H9 (cell line): ENCODE measurements at regions not wholly inside any gene's neighbourhood (a gene's known extent, or its start where the extent isn't known, plus 50 kb on each side); places are given as distances from the start of the nearest gene placed in this dataset.
"Not testable (repeated sequence)": the region's sequence is repeated elsewhere in the genome, so short reads cannot be mapped to it uniquely, and the experiment has no call there.

Experiments used
- DNase-seq: peaks from one replicate; pipeline ENCODE4 v3.0.0-alpha.2; 2017
- H2AFZ ChIP-seq: one replicate; pipeline ENCODE4 v1.6.1; 2013; ENCODE audit warnings: mild to moderate bottlenecking, low read length, control low read depth, moderate library complexity
- H2AK5ac ChIP-seq: 2 replicates; pipeline ENCODE4 v1.6.1; 2013; ENCODE audit warnings: low read length, control low read depth, mixed read lengths; ENCODE audit not compliant: insufficient read length
- H2BK120ac ChIP-seq: one replicate; pipeline ENCODE4 v1.6.1; 2013; ENCODE audit warnings: low read depth, mild to moderate bottlenecking, low read length, control low read depth, inconsistent platforms; ENCODE audit not compliant: poor library complexity, severe bottlenecking
- H2BK12ac ChIP-seq: 2 replicates; pipeline ENCODE4 v1.6.1; 2013; ENCODE audit warnings: low read length, control low read depth, mixed read lengths, low read depth; ENCODE audit not compliant: insufficient read length
- H2BK15ac ChIP-seq: 2 replicates; pipeline ENCODE4 v1.6.1; 2013; ENCODE audit warnings: low read depth, low read length, control low read depth
- H2BK20ac ChIP-seq: one replicate; pipeline ENCODE4 v1.6.1; 2013; ENCODE audit warnings: low read depth, mild to moderate bottlenecking, low read length, control low read depth, inconsistent platforms; ENCODE audit not compliant: poor library complexity, severe bottlenecking
- H2BK5ac ChIP-seq: 2 replicates; pipeline ENCODE4 v1.6.1; 2013; ENCODE audit warnings: low read length, control low read depth, mixed read lengths; ENCODE audit not compliant: insufficient read length
- H3K14ac ChIP-seq: 2 replicates; pipeline ENCODE4 v1.6.1; 2013; ENCODE audit warnings: low read length, control low read depth; ENCODE audit not compliant: insufficient read depth
- H3K18ac ChIP-seq: 2 replicates; pipeline ENCODE4 v1.6.1; 2013; ENCODE audit warnings: low read depth, mild to moderate bottlenecking, mixed read lengths, low read length, control low read depth; ENCODE audit not compliant: insufficient read length
- H3K23ac ChIP-seq: 2 replicates; pipeline ENCODE4 v1.6.1; 2013; ENCODE audit warnings: low read length, control low read depth, mixed read lengths, low read depth; ENCODE audit not compliant: insufficient read length
- H3K23me2 ChIP-seq: 2 replicates; pipeline ENCODE4 v1.6.1; 2013; ENCODE audit warnings: low read depth, mild to moderate bottlenecking, mixed read lengths, low read length, control low read depth; ENCODE audit not compliant: insufficient read length, poor library complexity, severe bottlenecking
- H3K27ac ChIP-seq: 2 replicates; pipeline ENCODE4 v1.5.1; 2013; ENCODE audit warnings: low read length, control low read depth, mixed read lengths, low read depth; ENCODE audit not compliant: insufficient read length
- H3K27me3 ChIP-seq: 2 replicates; pipeline ENCODE4 v1.6.1; 2013; ENCODE audit warnings: low read length, control low read depth, inconsistent platforms; ENCODE audit not compliant: insufficient read depth
- H3K4ac ChIP-seq: 2 replicates; pipeline ENCODE4 v1.6.1; 2013; ENCODE audit warnings: low read depth, mild to moderate bottlenecking, control low read depth, inconsistent platforms, low read length, moderate library complexity
- H3K4me1 ChIP-seq: 2 replicates; pipeline ENCODE4 v1.6.1; 2013; ENCODE audit warnings: low read length, control low read depth, inconsistent platforms; ENCODE audit not compliant: insufficient read depth
- H3K4me2 ChIP-seq: 2 replicates; pipeline ENCODE4 v1.6.1; 2013; ENCODE audit warnings: low read length, control low read depth, mixed read lengths; ENCODE audit not compliant: insufficient read length, insufficient read depth
- H3K56ac ChIP-seq: 2 replicates; pipeline ENCODE4 v1.6.1; 2013; ENCODE audit warnings: low read depth, mild to moderate bottlenecking, mixed read lengths, low read length, control low read depth; ENCODE audit not compliant: insufficient read length
- H3K79me1 ChIP-seq: 2 replicates; pipeline ENCODE4 v1.6.1; 2013; ENCODE audit warnings: low read depth, mild to moderate bottlenecking, moderate library complexity, low read length, control low read depth, inconsistent platforms; ENCODE audit not compliant: insufficient read depth, poor library complexity, severe bottlenecking
- H3K79me2 ChIP-seq: 2 replicates; pipeline ENCODE4 v1.6.1; 2013; ENCODE audit warnings: low read length, control low read depth, inconsistent platforms; ENCODE audit not compliant: insufficient read depth
- H3K9ac ChIP-seq: 2 replicates; pipeline ENCODE4 v1.6.1; 2013; ENCODE audit warnings: low read length, control low read depth, mixed read lengths; ENCODE audit not compliant: insufficient read length; ENCODE audit errors: extremely low read depth
- H3K9me3 ChIP-seq: one replicate; pipeline ENCODE4 v1.6.1; 2013; ENCODE audit warnings: low read depth, low read length, inconsistent platforms; ENCODE audit not compliant: control insufficient read depth
- H3T11ph ChIP-seq: one replicate; pipeline ENCODE4 v1.6.1; 2013; ENCODE audit warnings: mild to moderate bottlenecking, low read length, control low read depth, inconsistent platforms
- H4K20me1 ChIP-seq: one replicate; pipeline ENCODE4 v1.6.1; 2013; ENCODE audit not compliant: control insufficient read depth, insufficient read length, insufficient read depth
- H4K5ac ChIP-seq: 2 replicates; pipeline ENCODE4 v1.6.1; 2013; ENCODE audit warnings: low read depth, mild to moderate bottlenecking, mixed read lengths, low read length, control low read depth; ENCODE audit not compliant: insufficient read length
- H4K8ac ChIP-seq: replicated peaks from 2 replicates; pipeline ENCODE4 v1.6.1; 2013; ENCODE audit warnings: low read length, control low read depth, mixed read lengths, low read depth; ENCODE audit not compliant: insufficient read length
- H4K91ac ChIP-seq: 2 replicates; pipeline ENCODE4 v1.6.1; 2013; ENCODE audit warnings: low read depth, mild to moderate bottlenecking, moderate library complexity, mixed read lengths, low read length, control low read depth; ENCODE audit not compliant: insufficient read length
- H3K27ac Mint-ChIP-seq, 3 experiments: 2 replicates in 2 of 3; 3 replicates in 1 of 3; pipeline ENCODE4 v1.8.0; 2020 to 2021; ENCODE audit warnings: mixed read lengths in 3 of 3, mild to moderate bottlenecking in 1 of 3, moderate library complexity in 1 of 3
- H3K27me3 Mint-ChIP-seq: 2 replicates; pipeline ENCODE4 v1.8.0; 2021; ENCODE audit warnings: low read depth, mild to moderate bottlenecking, moderate library complexity, mixed read lengths
- H3K36me3 Mint-ChIP-seq, 3 experiments: 2 replicates in 2 of 3; 3 replicates in 1 of 3; pipeline ENCODE4 v1.8.0; 2020 to 2021; ENCODE audit warnings: low read depth in 3 of 3, mixed read lengths in 3 of 3; ENCODE audit not compliant: insufficient read depth in 1 of 3
- H3K4me1 Mint-ChIP-seq, 2 experiments: 2 replicates each; pipeline ENCODE4 v1.8.0; 2020; ENCODE audit warnings: mixed read lengths in 2 of 2
- H3K4me3 Mint-ChIP-seq, 2 experiments: 2 replicates in 1 of 2; 3 replicates in 1 of 2; pipeline ENCODE4 v1.8.0; 2020 to 2021; ENCODE audit warnings: mild to moderate bottlenecking in 2 of 2, mixed read lengths in 2 of 2, moderate library complexity in 1 of 2
- H3K9me3 Mint-ChIP-seq, 2 experiments: 2 replicates in 1 of 2; 3 replicates in 1 of 2; pipeline ENCODE4 v1.8.0; 2020; ENCODE audit warnings: mild to moderate bottlenecking in 2 of 2, mixed read lengths in 2 of 2, moderate library complexity in 1 of 2
- WGBS: extraction: QIAGEN DNeasy Blood & Tissue Kit; methylation state at CpG from one replicate; pipeline ENCODE4 v1.1.7; 2013; ENCODE audit warnings: missing lambda C conversion rate, low lambda C conversion rate, mixed read lengths; ENCODE audit not compliant: insufficient read length; ENCODE audit errors: extremely low coverage; 5-methylcytosine and 5-hydroxymethylcytosine counted together
- TF ChIP-seq, protein P1 (sequence below): fragments of 200-600 bp; sonication (generic); conservative IDR thresholded peaks from 3 replicates; pipeline ENCODE4 v1.8.0; 2021; ENCODE audit warnings: antibody characterized with exemption, mild to moderate bottlenecking

DNA sequence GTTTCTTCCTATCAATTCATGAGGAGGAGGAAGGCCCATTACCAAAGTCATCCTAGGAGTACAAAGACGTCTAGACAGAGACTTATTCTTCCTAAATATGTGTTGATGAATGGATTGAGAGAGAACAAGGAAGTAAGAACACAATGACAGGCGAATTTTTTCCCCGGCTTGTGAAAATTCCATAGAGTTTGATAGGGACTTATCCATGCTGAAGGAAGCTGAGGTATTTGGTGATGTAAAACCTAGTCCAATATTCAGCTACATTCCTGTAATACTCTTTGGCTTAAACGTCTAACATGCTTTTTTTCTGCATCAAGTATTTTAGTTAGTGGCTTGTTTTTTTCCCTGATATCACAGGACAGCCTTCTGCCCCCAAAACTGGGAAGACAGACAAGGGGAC is 121.9 kb upstream of the MYT1L start:
- Histone ChIP-seq H3T11ph (no peak overlapping the region), H3K56ac (no peak overlapping the region), H3K27me3 (no peaks in the 10 kb centered on the region), H4K5ac (no peak overlapping the region), H3K4ac (no peak overlapping the region), H3K4me1 (no peaks in the 10 kb centered on the region), H4K8ac (no peak overlapping the region), H3K79me2 (no peaks in the 10 kb centered on the region), H3K4me2 (no peak overlapping the region), H2BK120ac (no peak overlapping the region), H3K23me2 (no peaks in the 10 kb centered on the region), H3K9ac (no peak overlapping the region), H2AK5ac (no peak overlapping the region), H3K9me3 (no peaks in the 10 kb centered on the region), H3K27ac (no peak overlapping the region), H4K20me1 (no peaks in the 10 kb centered on the region), H3K79me1 (no peaks in the 10 kb centered on the region), H3K14ac (no peak overlapping the region), H4K91ac (no peak overlapping the region), H2AFZ (no peak overlapping the region), H2BK12ac (no peak overlapping the region), H2BK5ac (no peak overlapping the region), H2BK20ac (no peak overlapping the region), H3K18ac (no peak overlapping the region), H3K23ac (no peak overlapping the region), H2BK15ac (no peak overlapping the region)
- no CpG with 5 or more reads among the region's 4 CpGs for WGBS
- Mint-ChIP-seq H3K4me1 (no peaks in the 10 kb centered on the region), H3K36me3 (no peaks in the 10 kb centered on the region; a peak in 1 of 7 replicates), H3K9me3 (peaks cover 8% of the 10 kb centered on the region in 2 experiments; a peak in 3 of 5 replicates), H3K27ac (no peak overlapping the region), H3K27me3 (no peaks in the 10 kb centered on the region; the same call in 1 of the 2 replicates), H3K4me3 (no peak overlapping the region)
- TF ChIP-seq, protein P1, sequence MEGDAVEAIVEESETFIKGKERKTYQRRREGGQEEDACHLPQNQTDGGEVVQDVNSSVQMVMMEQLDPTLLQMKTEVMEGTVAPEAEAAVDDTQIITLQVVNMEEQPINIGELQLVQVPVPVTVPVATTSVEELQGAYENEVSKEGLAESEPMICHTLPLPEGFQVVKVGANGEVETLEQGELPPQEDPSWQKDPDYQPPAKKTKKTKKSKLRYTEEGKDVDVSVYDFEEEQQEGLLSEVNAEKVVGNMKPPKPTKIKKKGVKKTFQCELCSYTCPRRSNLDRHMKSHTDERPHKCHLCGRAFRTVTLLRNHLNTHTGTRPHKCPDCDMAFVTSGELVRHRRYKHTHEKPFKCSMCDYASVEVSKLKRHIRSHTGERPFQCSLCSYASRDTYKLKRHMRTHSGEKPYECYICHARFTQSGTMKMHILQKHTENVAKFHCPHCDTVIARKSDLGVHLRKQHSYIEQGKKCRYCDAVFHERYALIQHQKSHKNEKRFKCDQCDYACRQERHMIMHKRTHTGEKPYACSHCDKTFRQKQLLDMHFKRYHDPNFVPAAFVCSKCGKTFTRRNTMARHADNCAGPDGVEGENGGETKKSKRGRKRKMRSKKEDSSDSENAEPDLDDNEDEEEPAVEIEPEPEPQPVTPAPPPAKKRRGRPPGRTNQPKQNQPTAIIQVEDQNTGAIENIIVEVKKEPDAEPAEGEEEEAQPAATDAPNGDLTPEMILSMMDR: no peak
- no peak for DNase-seq

- not testable (repeated sequence) for H3K79me1 ChIP-seq, H3K9me3 ChIP-seq, H3K36me3 Mint-ChIP-seq, H3K18ac ChIP-seq, H3K27me3 Mint-ChIP-seq, H3K79me2 ChIP-seq, H3K4me1 ChIP-seq, H3K9me3 Mint-ChIP-seq, H3K23me2 ChIP-seq, H4K8ac ChIP-seq, H3T11ph ChIP-seq, H2BK12ac ChIP-seq, H3K4me1 Mint-ChIP-seq, H4K91ac ChIP-seq, H3K56ac ChIP-seq, H4K5ac ChIP-seq, H3K23ac ChIP-seq, H3K4me2 ChIP-seq, H2BK5ac ChIP-seq, H2BK20ac ChIP-seq, DNase-seq, H2BK15ac ChIP-seq, H3K27ac ChIP-seq, H3K4ac ChIP-seq, H3K27ac Mint-ChIP-seq, H3K14ac ChIP-seq, H2AK5ac ChIP-seq, H2BK120ac ChIP-seq, H3K4me3 Mint-ChIP-seq, H4K20me1 ChIP-seq, H3K9ac ChIP-seq, H2AFZ ChIP-seq, H3K27me3 ChIP-seq
- no CpG with 5 or more reads among the region's 4 CpGs for WGBS
Measured at GRCh38 chr2:2451275-2451674, 120.2 kb upstream of the MYT1L start.
